HepG2 (cell line): ENCODE measurements at regions not wholly inside any gene's neighbourhood (a gene's known extent, or its start where the extent isn't known, plus 50 kb on each side); places are given as distances from the start of the nearest gene placed in this dataset.
"Not testable (repeated sequence)": the region's sequence is repeated elsewhere in the genome, so short reads cannot be mapped to it uniquely, and the experiment has no call there.

Experiments
- ATAC-seq: fragments of 200-7000 bp; cut with Tn5 transposase; 3 replicates; pipeline ENCODE4 v1.9.1; 2020; ENCODE audit warnings: mild to moderate bottlenecking, moderate library complexity
- BruUV-seq: library from RNA; stranded (reverse); fragments of 400-500 nt; replicated peaks from 2 replicates; lab custom pipeline; 2021; lab: Mats Ljungman, UMichigan
- CTCF ChIA-PET: fragments of 300-600 bp; formaldehyde crosslinking; extraction: SDS; loops from one replicate; lab custom pipeline; 2021; ENCODE audit warnings: low total read pairs, inconsistent platforms, low intra/inter-chr PET ratio; lab: Yijun Ruan, JAX
- POLR2A ChIA-PET: fragments of 350-600 bp; sonication (Branson Sonifier 250); formaldehyde crosslinking; loops from one replicate; lab custom pipeline; 2020; ENCODE audit warnings: antibody characterized with exemption, inconsistent platforms; lab: Yijun Ruan, JAX
- DNase-seq: peaks from one replicate; pipeline ENCODE4 v3.0.0-alpha.2; 2015; ENCODE audit warnings: low spot score
- FAIRE-seq: peaks from 3 replicates; lab custom pipeline; 2011; peaks lifted over from hg19 to GRCh38; lab: Jason Lieb, UNC
- H2AFZ ChIP-seq: one replicate; pipeline ENCODE4 v1.6.1; 2011; ENCODE audit warnings: low read length, inconsistent platforms
- H3K27ac ChIP-seq: fragments of 300-600 bp; 3 replicates; pipeline ENCODE4 v1.8.0; 2011; ENCODE audit warnings: mixed run types, mild to moderate bottlenecking, mixed read lengths, low read length, inconsistent platforms; ENCODE audit not compliant: insufficient read depth; ENCODE audit errors: extremely low read length
- H3K27me3 ChIP-seq, 2 experiments: fragments of 200-600 bp in 1 of 2; 2 replicates in 1 of 2; 3 replicates in 1 of 2; pipeline versions ENCODE4 v1.6.0 to v1.8.0; 2011; ENCODE audit warnings: low read length in 2 of 2, mild to moderate bottlenecking in 2 of 2, moderate library complexity in 2 of 2, inconsistent platforms in 1 of 2; ENCODE audit not compliant: insufficient read depth in 2 of 2, control insufficient read depth in 1 of 2
- H3K36me3 ChIP-seq, 2 experiments: fragments of 200-600 bp in 1 of 2; replicated peaks in 1 of 2; 2 replicates in 1 of 2; 3 replicates in 1 of 2; pipeline versions ENCODE4 v1.5.1 to v1.8.0; 2011; ENCODE audit warnings: low read length in 2 of 2, inconsistent platforms in 1 of 2; ENCODE audit not compliant: insufficient read depth in 2 of 2, control insufficient read depth in 1 of 2
- H3K4me1 ChIP-seq: 2 replicates; pipeline ENCODE4 v1.5.1; 2012; ENCODE audit warnings: low read length, inconsistent platforms; ENCODE audit not compliant: insufficient read depth
- H3K4me2 ChIP-seq: 2 replicates; pipeline ENCODE4 v1.6.0; 2011; ENCODE audit warnings: low read depth, low read length, inconsistent platforms
- H3K4me3 ChIP-seq, 3 experiments: fragments of 200-600 bp in 1 of 3; sonication (generic), shearing (Covaris generic) in 1 of 3; replicated peaks in 1 of 3; 2 replicates each; pipeline ENCODE4 v1.5.1; 2011 to 2016; ENCODE audit warnings: low read length in 3 of 3, inconsistent platforms in 2 of 3, low read depth in 2 of 3, mild to moderate bottlenecking in 2 of 3, control low read depth in 1 of 3, mixed read lengths in 1 of 3; ENCODE audit not compliant: insufficient read depth in 1 of 3
- H3K79me2 ChIP-seq: one replicate; pipeline ENCODE4 v1.6.1; 2011; ENCODE audit warnings: low read length, inconsistent platforms; ENCODE audit not compliant: insufficient read depth
- H3K9ac ChIP-seq: 2 replicates; pipeline ENCODE4 v1.6.0; 2011; ENCODE audit warnings: mild to moderate bottlenecking, low read depth, low read length, inconsistent platforms; ENCODE audit not compliant: insufficient read depth
- H3K9me3 ChIP-seq: 2 replicates; pipeline ENCODE4 v1.5.1; 2012; ENCODE audit warnings: mild to moderate bottlenecking, low read length
- H4K20me1 ChIP-seq: 2 replicates; pipeline ENCODE4 v1.6.0; 2011; ENCODE audit warnings: inconsistent platforms, mild to moderate bottlenecking, low read length, moderate library complexity; ENCODE audit not compliant: insufficient read depth
- ATM ChIP-seq: fragments of 450-650 bp; IDR thresholded peaks from 2 replicates; pipeline ENCODE4 v1.7.1; 2017; ENCODE audit warnings: mild to moderate bottlenecking, borderline replicate concordance
- DPF2 ChIP-seq: sonication (generic); formaldehyde crosslinking; IDR thresholded peaks from 2 replicates; pipeline ENCODE4 v1.4.0; 2020; ENCODE audit warnings: mild to moderate bottlenecking, low read depth, missing genetic modification reagents, borderline replicate concordance
- MAFF ChIP-seq: IDR thresholded peaks from 2 replicates; pipeline ENCODE4 v1.6.1; 2011; ENCODE audit warnings: low read depth, low read length, improper control_type of control experiment
- MAFK ChIP-seq, 2 experiments: IDR thresholded peaks in 1 of 2; conservative IDR thresholded peaks in 1 of 2; 2 replicates each; pipeline ENCODE4 v1.6.1; 2011; ENCODE audit warnings: improper control_type of control experiment in 2 of 2, low read length in 2 of 2
- NCOA5 ChIP-seq: sonication (generic); formaldehyde crosslinking; IDR thresholded peaks from 2 replicates; pipeline ENCODE4 v1.4.0; 2020; ENCODE audit warnings: missing genetic modification reagents
- ZBTB25 ChIP-seq: IDR thresholded peaks from 2 replicates; pipeline ENCODE4 v1.6.1; 2018; ENCODE audit warnings: missing genetic modification reagents
- ZKSCAN1 ChIP-seq: fragments of 150-350 bp; IDR thresholded peaks from 2 replicates; pipeline ENCODE4 v1.6.1; 2014; ENCODE audit warnings: low read length
- ZKSCAN8 ChIP-seq: IDR thresholded peaks from 2 replicates; pipeline ENCODE4 v1.6.1; 2016; ENCODE audit warnings: borderline replicate concordance, missing genetic modification reagents, missing compliant biosample characterization
- WGBS: methylation state at CpG from one replicate; pipeline ENCODE4 v1.1.6; 2017; ENCODE audit warnings: low lambda C conversion rate; 5-methylcytosine and 5-hydroxymethylcytosine counted together
- in situ Hi-C: cut with HindIII; loops from 2 replicates; pipeline ENCODE4 v1.10.0; 2017; ENCODE audit warnings: low pct_unique_long_range_greater_than_20kb; ENCODE audit not compliant: extremely low pct_ligation_motif_present
- intact Hi-C: fragments of 100-400 bp; cut with micrococcal nuclease; formaldehyde crosslinking; loops from one replicate; pipeline ENCODE4 v1.10.0; 2022; ENCODE audit not compliant: unreplicated experiment

- TF ChIP-seq MAFF = peak; percentile 50; the same call in 1 of the 2 replicates
- peak; percentile 53 to 71; a peak in 3 of 4 replicates for TF ChIP-seq MAFK (conservative IDR thresholded peaks at IDR 0.05 in 1 of 2, IDR thresholded peaks at IDR 0.05 in 1 of 2; ENCODE audit: low read length in 2 of 2)
- TF ChIP-seq ZBTB25 (CRISPR knock-in tag) = no peak
These were observed 326.8 kb downstream of the PPP4R3C start (continued) for GRCh38 chrX:27136325-27136724.

- no peaks in the 10 kb centered on the region for H3K27me3 ChIP-seq
- ChIA-PET CTCF (no interaction called here), POLR2A (no interaction called here)
- no peaks in the 10 kb centered on the region for H3K79me2 ChIP-seq
- TF ChIP-seq DPF2 (CRISPR knock-in tag) = no peak
- no peak for TF ChIP-seq NCOA5 (CRISPR knock-in tag)
- TF ChIP-seq ATM = no peak
- TF ChIP-seq ZKSCAN8 = no peak
- TF ChIP-seq ZKSCAN1 = no peak
- WGBS = 21% methylated on average over 1 of the region's 1 CpG
- in situ Hi-C loops (no loop called here), intact Hi-C loops (no loop called here)
- no peak for DNase-seq
- no peak overlapping the region for H2AFZ ChIP-seq
- no peaks in the 10 kb centered on the region for H4K20me1 ChIP-seq
- H3K4me2 ChIP-seq = no peak overlapping the region
- ATAC-seq = no peak
- no peak overlapping the region for H3K9ac ChIP-seq
- H3K27ac ChIP-seq = no peak overlapping the region
- no peaks in the 10 kb centered on the region for H3K9me3 ChIP-seq
- no peak for FAIRE-seq
- no peak overlapping the region for H3K4me3 ChIP-seq
- H3K4me1 ChIP-seq = no peaks in the 10 kb centered on the region
- no peaks in the 10 kb centered on the region for H3K36me3 ChIP-seq
- no TSS peak for BruUV-seq
These were observed 330.3 kb downstream of the PPP4R3C start for GRCh38 chrX:27132862-27133261.

- CTCF ChIA-PET, ATAC-seq: not testable (repeated sequence)
These were observed 376.0 kb downstream of the PPP4R3C start for GRCh38 chrX:27087176-27087575.

More at GRCh38 chrX:27087176-27087575, 376.0 kb downstream of the PPP4R3C start:
- in situ Hi-C loops, FAIRE-seq, DNase-seq, H3K4me2 ChIP-seq, H4K20me1 ChIP-seq, BruUV-seq, POLR2A ChIA-PET, H3K9ac ChIP-seq, H3K79me2 ChIP-seq, H3K27me3 ChIP-seq, H3K36me3 ChIP-seq, H3K9me3 ChIP-seq, H3K4me3 ChIP-seq, H3K4me1 ChIP-seq, H2AFZ ChIP-seq, H3K27ac ChIP-seq, intact Hi-C loops: not testable (repeated sequence)
- 27% methylated on average over 9 of the region's 11 CpGs for whole genome bisulfite sequencing
